Activated T-cell treated with anti-CD3 and anti-CD28 coated beads, Interleukin-2, amount 50 U/mL, for 48 hours (primary cell): ENCODE measurements at regions not wholly inside any gene's neighbourhood (a gene's known extent, or its start where the extent isn't known, plus 50 kb on each side); places are given as distances from the start of the nearest gene placed in this dataset.

Experiments used
- DNase-seq, 2 experiments: peaks; one replicate each; pipeline ENCODE4 v3.0.0-alpha.2; 2020

- no peak for DNase-seq
Measured at GRCh38 chr1:184813528-184814089, 59.0 kb upstream of the EDEM3 start.

- no peak for DNase-seq
Measured at GRCh38 chr1:184811439-184812111, 56.9 kb upstream of the EDEM3 start.

- no peak for DNase-seq
Measured at GRCh38 chr1:184810735-184811343, 56.2 kb upstream of the EDEM3 start.

- peak in 1 of 2 experiments; percentile 21 for DNase-seq
Measured at GRCh38 chr1:184806296-184806721, 51.7 kb upstream of the EDEM3 start.

GRCh38 chr1:184805667-184806295 lies 51.1 kb upstream of the EDEM3 start:
- DNase-seq: peak; percentile 89 to 90
